ENCODE measurements at regions not wholly inside any gene's neighbourhood (a gene's known extent, or its start where the extent isn't known, plus 50 kb on each side); places are given as distances from the start of the nearest gene placed in this dataset.
A peak's percentile ranks its signal among the peaks of the same experiment; 100 is the strongest.

- DNase-seq (ENCODE audit: low read depth), result no peak
Measured at GRCh38 chr21:22154579-22155274, 1156.5 kb downstream of the NCAM2 start.

DNA sequence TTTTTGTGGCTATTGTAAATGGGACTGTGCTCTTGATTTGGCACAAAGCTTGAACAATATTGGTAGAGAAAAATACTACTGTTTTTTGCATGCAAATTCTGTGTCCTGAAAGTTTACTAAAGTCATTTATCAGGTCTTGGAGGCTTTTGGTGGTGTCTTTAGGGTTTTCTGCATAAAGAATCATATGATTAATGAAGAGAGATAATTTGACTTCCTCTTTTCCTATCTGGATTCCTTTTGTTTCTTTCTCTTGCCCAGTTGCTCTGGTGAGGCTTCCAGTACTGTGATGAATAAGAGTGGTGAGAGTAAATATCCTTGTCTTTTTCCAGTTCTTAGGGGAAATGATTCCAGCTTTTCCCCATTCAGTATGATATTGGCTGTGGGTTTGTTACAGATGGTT lies 1166.7 kb downstream of the NCAM2 start:
- no peak for DNase-seq (ENCODE audit: low read depth)

DNA sequence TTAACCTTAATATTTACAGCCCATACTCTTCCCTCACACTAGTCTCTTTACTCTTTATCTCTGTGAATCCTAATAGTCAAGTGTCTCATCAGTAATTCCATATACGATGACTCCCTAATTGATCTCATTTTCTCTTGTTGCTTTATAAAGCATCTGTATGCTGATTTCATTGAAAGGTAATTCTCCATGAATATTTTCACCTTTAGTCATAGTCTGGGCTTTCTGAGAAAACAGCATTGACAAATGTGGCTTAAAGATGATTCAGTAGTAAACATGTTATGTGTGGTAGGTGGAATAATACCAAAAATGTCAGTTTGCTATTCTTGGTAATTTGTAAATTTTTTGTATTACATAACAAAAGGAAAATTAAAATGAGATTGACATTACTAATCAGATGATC lies 1176.5 kb downstream of the NCAM2 start:
- DNase-seq (ENCODE audit: low read depth), result peak; percentile 8

DNA sequence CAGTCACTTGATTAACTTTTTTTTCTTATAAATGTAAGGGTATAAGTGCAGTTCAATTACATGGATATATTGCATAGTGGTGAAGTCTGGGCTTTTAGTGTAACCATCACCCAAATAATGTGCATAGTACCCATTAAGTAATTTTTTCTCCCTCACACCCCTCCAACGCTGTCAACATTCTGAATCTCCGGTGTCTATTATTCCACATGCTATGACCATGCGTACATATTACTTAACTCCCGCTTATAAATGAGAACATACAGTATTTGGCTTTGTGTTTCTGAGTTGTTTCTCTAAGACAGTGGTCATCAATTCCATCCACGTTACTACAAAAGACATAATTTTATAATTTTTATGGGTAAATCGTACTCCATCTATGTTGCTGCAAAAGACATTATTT lies 1191.1 kb downstream of the NCAM2 start:
- no peak for DNase-seq (ENCODE audit: low read depth)

GRCh38 chr21:22191581-22191980 lies 1193.4 kb downstream of the NCAM2 start:
- no peak for DNase-seq (ENCODE audit: low read depth)

DNA sequence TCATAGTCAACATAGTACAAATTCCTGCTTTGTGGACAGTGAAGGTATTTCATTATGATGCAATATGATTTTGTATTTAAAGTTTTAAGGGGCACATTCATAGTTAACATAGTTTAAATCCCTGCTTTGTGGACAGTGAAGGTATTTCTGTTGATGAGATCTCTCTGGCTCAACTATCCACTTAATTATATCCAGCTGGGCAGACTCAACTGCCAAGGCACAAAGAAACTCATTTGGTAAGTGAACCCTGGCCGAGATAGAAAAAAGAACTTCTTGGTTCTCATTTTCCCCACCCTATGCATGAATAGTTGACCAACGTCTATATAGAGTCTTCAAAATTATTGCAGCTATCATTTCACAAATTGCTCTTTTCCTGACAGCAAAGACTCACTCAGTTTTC lies 1194.6 kb downstream of the NCAM2 start:
- DNase-seq (ENCODE audit: low read depth), result peak; percentile 65

DNA sequence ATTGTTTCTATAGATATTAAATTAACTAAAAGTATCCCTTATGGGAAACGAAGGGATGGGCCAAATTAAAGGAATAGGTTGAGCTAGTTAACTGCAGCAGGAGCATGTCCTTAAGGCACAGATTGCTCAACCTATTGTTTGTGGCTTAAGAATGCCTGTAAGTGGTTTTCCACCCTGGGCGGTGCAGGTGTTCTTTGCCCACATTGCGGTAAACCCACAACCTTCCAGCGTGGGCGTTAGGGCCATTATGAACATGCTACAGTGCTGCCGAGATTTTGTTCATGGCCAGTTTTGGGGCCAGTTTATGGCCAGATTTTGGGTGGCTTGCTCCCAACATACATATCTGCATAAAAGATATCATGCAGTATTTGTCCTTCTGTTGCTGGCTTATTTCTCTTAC lies 1196.8 kb downstream of the NCAM2 start:
- peak; percentile 58 for DNase-seq (ENCODE audit: low read depth)

- DNase-seq (ENCODE audit: low read depth), result no peak
Measured at GRCh38 chr21:22200378-22201092, 1202.3 kb downstream of the NCAM2 start.

GRCh38 chr21:22201126-22201525 lies 1202.9 kb downstream of the NCAM2 start:
- no peak for DNase-seq (ENCODE audit: low read depth)

- no peak for DNase-seq (ENCODE audit: low read depth)
Measured at GRCh38 chr21:22201669-22202068, 1203.5 kb downstream of the NCAM2 start.

GRCh38 chr21:22209304-22209700 lies 1211.1 kb downstream of the NCAM2 start:
- DNase-seq (ENCODE audit: low read depth), result no peak

- DNase-seq (ENCODE audit: low read depth), result no peak
Measured at GRCh38 chr21:22211943-22212342, 1213.7 kb downstream of the NCAM2 start.

GRCh38 chr21:22223385-22223784 lies 1225.2 kb downstream of the NCAM2 start:
- DNase-seq (ENCODE audit: low read depth), result no peak

DNA sequence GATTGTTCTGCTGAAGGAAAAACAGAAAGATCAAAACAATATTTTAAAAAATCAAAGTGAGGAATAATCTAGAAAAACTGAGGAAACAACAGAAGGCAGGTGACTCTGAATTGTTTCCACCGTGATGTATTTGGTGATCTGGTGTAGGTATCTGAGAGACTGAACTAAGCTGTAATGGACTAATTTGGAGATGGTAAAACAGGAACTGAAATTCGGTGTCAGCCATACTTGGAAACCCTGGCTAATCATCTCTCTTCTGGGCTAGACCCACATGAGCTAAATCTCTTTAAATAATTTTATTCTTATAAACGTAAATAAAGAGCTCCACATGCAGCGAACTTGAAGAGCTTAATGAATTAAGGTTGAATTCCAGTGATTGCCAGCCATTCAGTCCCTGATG lies 1226.1 kb downstream of the NCAM2 start:
- no peak for DNase-seq (ENCODE audit: low read depth)

GRCh38 chr21:22225299-22225698 lies 1227.1 kb downstream of the NCAM2 start:
- DNase-seq (ENCODE audit: low read depth), result no peak

DNA sequence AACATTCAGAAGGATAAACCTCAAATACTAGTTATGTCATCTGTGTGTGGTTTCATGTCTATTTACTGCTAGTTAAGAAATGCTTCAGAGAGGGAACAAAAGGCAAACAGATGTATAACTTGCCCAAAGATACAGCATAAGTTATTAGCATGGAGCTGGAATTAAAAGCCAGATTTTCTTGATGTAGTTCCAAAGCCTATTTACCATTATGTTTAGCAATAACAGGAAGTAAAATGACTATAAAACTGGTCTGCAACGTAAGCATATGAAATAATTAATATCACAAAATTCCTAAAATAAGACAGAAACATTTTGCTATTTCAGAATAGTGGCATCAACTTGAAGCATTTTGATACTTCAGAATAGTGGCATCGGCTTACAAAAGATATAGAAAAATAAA lies 1232.8 kb downstream of the NCAM2 start:
- DNase-seq (ENCODE audit: low read depth), result no peak

DNA sequence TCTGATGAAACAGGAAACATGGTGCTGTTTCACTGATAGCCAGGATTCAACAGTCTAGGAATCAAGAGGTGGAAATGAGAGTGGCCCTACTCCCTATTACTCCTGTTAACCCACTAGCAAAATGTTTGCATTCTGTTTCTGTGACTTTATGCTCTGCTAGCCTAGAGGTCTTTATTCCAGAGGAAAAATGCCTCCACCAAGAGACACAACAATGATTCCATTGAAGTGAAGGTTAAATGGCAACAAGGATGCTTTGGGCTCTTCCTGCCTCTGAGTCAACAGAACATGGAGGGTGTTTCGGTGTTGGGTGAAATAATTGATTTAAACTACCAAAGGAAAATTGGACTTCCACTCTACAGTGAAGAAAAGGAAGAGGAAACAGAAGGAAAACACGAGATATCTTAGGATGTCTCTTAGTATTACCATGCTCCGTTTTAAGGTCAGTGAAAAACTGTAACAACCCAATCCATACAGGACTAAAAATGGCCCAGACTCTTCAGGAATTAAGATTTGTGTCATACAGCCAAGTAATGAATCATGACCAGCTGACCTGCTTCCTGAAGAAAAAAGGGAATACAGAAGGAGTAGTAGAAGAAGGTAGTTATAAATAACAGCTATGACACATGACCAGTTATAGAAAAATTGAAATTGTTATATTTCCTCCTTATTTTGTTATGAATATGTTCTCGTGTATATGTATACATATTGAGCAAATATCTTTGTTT lies 1237.8 kb downstream of the NCAM2 start:
- DNase-seq (ENCODE audit: low read depth), result peak; percentile 36

- no peak for DNase-seq (ENCODE audit: low read depth)
Measured at GRCh38 chr21:22244516-22244915, 1246.3 kb downstream of the NCAM2 start.

DNA sequence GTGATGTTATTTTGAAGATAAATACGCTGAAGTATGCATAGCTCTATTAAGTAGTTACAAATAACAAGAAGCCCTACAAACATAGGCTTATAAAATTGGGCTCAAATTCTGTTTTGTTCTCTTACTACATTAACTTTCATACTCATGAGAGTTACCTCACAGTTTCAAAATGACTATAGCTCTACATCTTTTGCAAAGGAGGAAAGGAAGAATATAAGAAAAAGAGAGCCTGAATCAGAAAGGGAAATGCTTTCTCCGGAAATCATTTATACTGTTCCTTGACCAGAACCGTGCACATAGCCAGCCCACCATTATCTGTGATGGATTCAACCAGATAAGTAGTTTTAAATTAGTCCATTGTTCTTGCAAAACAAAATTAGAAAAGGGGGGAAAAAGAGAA lies 1252.1 kb downstream of the NCAM2 start:
- no peak for DNase-seq (ENCODE audit: low read depth)

DNA sequence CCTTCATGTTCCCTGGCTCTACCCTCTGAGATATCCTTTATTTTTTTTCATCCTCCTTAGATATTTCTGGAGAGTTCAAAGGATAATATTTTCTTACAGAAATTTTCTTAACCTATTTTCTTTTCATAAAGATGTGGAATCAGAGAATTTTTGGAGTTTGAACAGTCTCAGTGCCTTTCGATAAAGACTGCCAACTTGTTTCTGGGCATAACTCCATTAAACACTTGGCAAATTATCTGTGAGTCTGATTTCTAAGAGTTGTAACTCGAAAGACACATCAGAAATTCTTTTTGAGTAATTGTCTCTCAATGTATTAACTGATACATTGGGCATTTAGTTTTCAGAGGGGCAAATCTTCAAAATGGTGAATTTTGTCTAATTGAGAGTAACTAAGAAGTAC lies 1255.6 kb downstream of the NCAM2 start:
- no peak for DNase-seq (ENCODE audit: low read depth)

DNA sequence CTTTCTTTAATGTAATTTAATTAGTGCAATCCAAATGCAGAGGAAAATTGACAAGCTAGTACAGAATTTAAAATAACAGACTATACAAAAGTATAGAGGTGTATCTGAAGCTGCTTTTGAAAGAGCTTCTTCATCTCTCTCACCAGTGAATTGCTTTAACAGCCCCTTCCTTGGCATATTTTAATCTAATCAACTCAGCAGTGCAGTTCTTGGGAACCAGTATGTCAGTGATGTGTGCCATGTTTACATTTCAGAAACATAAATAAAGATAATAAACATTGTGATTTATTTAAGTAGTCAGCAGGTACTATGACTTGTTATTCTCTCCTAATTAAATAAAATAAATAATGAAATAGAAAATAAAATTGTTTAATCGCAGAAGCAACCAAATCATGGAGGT lies 1260.6 kb downstream of the NCAM2 start:
- no peak for DNase-seq (ENCODE audit: low read depth)

GRCh38 chr21:22260274-22260673 lies 1262.1 kb downstream of the NCAM2 start:
- DNase-seq (ENCODE audit: low read depth), result no peak

- DNase-seq (ENCODE audit: low read depth), result no peak
Measured at GRCh38 chr21:22263890-22264289, 1265.7 kb downstream of the NCAM2 start.
